H9 (cell line): ENCODE measurements at regions not wholly inside any gene's neighbourhood (a gene's known extent, or its start where the extent isn't known, plus 50 kb on each side); places are given as distances from the start of the nearest gene placed in this dataset.

ENCODE experiments used
- DNase-seq: peaks from one replicate; pipeline ENCODE4 v3.0.0-alpha.2; 2017
- H2AFZ ChIP-seq: one replicate; pipeline ENCODE4 v1.6.1; 2013; ENCODE audit warnings: mild to moderate bottlenecking, low read length, control low read depth, moderate library complexity
- H2AK5ac ChIP-seq: 2 replicates; pipeline ENCODE4 v1.6.1; 2013; ENCODE audit warnings: low read length, control low read depth, mixed read lengths; ENCODE audit not compliant: insufficient read length
- H2BK120ac ChIP-seq: one replicate; pipeline ENCODE4 v1.6.1; 2013; ENCODE audit warnings: low read depth, mild to moderate bottlenecking, low read length, control low read depth, inconsistent platforms; ENCODE audit not compliant: poor library complexity, severe bottlenecking
- H2BK12ac ChIP-seq: 2 replicates; pipeline ENCODE4 v1.6.1; 2013; ENCODE audit warnings: low read length, control low read depth, mixed read lengths, low read depth; ENCODE audit not compliant: insufficient read length
- H2BK15ac ChIP-seq: 2 replicates; pipeline ENCODE4 v1.6.1; 2013; ENCODE audit warnings: low read depth, low read length, control low read depth
- H2BK20ac ChIP-seq: one replicate; pipeline ENCODE4 v1.6.1; 2013; ENCODE audit warnings: low read depth, mild to moderate bottlenecking, low read length, control low read depth, inconsistent platforms; ENCODE audit not compliant: poor library complexity, severe bottlenecking
- H2BK5ac ChIP-seq: 2 replicates; pipeline ENCODE4 v1.6.1; 2013; ENCODE audit warnings: low read length, control low read depth, mixed read lengths; ENCODE audit not compliant: insufficient read length
- H3K14ac ChIP-seq: 2 replicates; pipeline ENCODE4 v1.6.1; 2013; ENCODE audit warnings: low read length, control low read depth; ENCODE audit not compliant: insufficient read depth
- H3K18ac ChIP-seq: 2 replicates; pipeline ENCODE4 v1.6.1; 2013; ENCODE audit warnings: low read depth, mild to moderate bottlenecking, mixed read lengths, low read length, control low read depth; ENCODE audit not compliant: insufficient read length
- H3K23ac ChIP-seq: 2 replicates; pipeline ENCODE4 v1.6.1; 2013; ENCODE audit warnings: low read length, control low read depth, mixed read lengths, low read depth; ENCODE audit not compliant: insufficient read length
- H3K23me2 ChIP-seq: 2 replicates; pipeline ENCODE4 v1.6.1; 2013; ENCODE audit warnings: low read depth, mild to moderate bottlenecking, mixed read lengths, low read length, control low read depth; ENCODE audit not compliant: insufficient read length, poor library complexity, severe bottlenecking
- H3K27ac ChIP-seq: 2 replicates; pipeline ENCODE4 v1.5.1; 2013; ENCODE audit warnings: low read length, control low read depth, mixed read lengths, low read depth; ENCODE audit not compliant: insufficient read length
- H3K27me3 ChIP-seq: 2 replicates; pipeline ENCODE4 v1.6.1; 2013; ENCODE audit warnings: low read length, control low read depth, inconsistent platforms; ENCODE audit not compliant: insufficient read depth
- H3K4ac ChIP-seq: 2 replicates; pipeline ENCODE4 v1.6.1; 2013; ENCODE audit warnings: low read depth, mild to moderate bottlenecking, control low read depth, inconsistent platforms, low read length, moderate library complexity
- H3K4me1 ChIP-seq: 2 replicates; pipeline ENCODE4 v1.6.1; 2013; ENCODE audit warnings: low read length, control low read depth, inconsistent platforms; ENCODE audit not compliant: insufficient read depth
- H3K4me2 ChIP-seq: 2 replicates; pipeline ENCODE4 v1.6.1; 2013; ENCODE audit warnings: low read length, control low read depth, mixed read lengths; ENCODE audit not compliant: insufficient read length, insufficient read depth
- H3K56ac ChIP-seq: 2 replicates; pipeline ENCODE4 v1.6.1; 2013; ENCODE audit warnings: low read depth, mild to moderate bottlenecking, mixed read lengths, low read length, control low read depth; ENCODE audit not compliant: insufficient read length
- H3K79me1 ChIP-seq: 2 replicates; pipeline ENCODE4 v1.6.1; 2013; ENCODE audit warnings: low read depth, mild to moderate bottlenecking, moderate library complexity, low read length, control low read depth, inconsistent platforms; ENCODE audit not compliant: insufficient read depth, poor library complexity, severe bottlenecking
- H3K79me2 ChIP-seq: 2 replicates; pipeline ENCODE4 v1.6.1; 2013; ENCODE audit warnings: low read length, control low read depth, inconsistent platforms; ENCODE audit not compliant: insufficient read depth
- H3K9ac ChIP-seq: 2 replicates; pipeline ENCODE4 v1.6.1; 2013; ENCODE audit warnings: low read length, control low read depth, mixed read lengths; ENCODE audit not compliant: insufficient read length; ENCODE audit errors: extremely low read depth
- H3K9me3 ChIP-seq: one replicate; pipeline ENCODE4 v1.6.1; 2013; ENCODE audit warnings: low read depth, low read length, inconsistent platforms; ENCODE audit not compliant: control insufficient read depth
- H3T11ph ChIP-seq: one replicate; pipeline ENCODE4 v1.6.1; 2013; ENCODE audit warnings: mild to moderate bottlenecking, low read length, control low read depth, inconsistent platforms
- H4K20me1 ChIP-seq: one replicate; pipeline ENCODE4 v1.6.1; 2013; ENCODE audit not compliant: control insufficient read depth, insufficient read length, insufficient read depth
- H4K5ac ChIP-seq: 2 replicates; pipeline ENCODE4 v1.6.1; 2013; ENCODE audit warnings: low read depth, mild to moderate bottlenecking, mixed read lengths, low read length, control low read depth; ENCODE audit not compliant: insufficient read length
- H4K8ac ChIP-seq: replicated peaks from 2 replicates; pipeline ENCODE4 v1.6.1; 2013; ENCODE audit warnings: low read length, control low read depth, mixed read lengths, low read depth; ENCODE audit not compliant: insufficient read length
- H4K91ac ChIP-seq: 2 replicates; pipeline ENCODE4 v1.6.1; 2013; ENCODE audit warnings: low read depth, mild to moderate bottlenecking, moderate library complexity, mixed read lengths, low read length, control low read depth; ENCODE audit not compliant: insufficient read length
- H3K27ac Mint-ChIP-seq, 3 experiments: 2 replicates in 2 of 3; 3 replicates in 1 of 3; pipeline ENCODE4 v1.8.0; 2020 to 2021; ENCODE audit warnings: mixed read lengths in 3 of 3, mild to moderate bottlenecking in 1 of 3, moderate library complexity in 1 of 3
- H3K27me3 Mint-ChIP-seq: 2 replicates; pipeline ENCODE4 v1.8.0; 2021; ENCODE audit warnings: low read depth, mild to moderate bottlenecking, moderate library complexity, mixed read lengths
- H3K36me3 Mint-ChIP-seq, 3 experiments: 2 replicates in 2 of 3; 3 replicates in 1 of 3; pipeline ENCODE4 v1.8.0; 2020 to 2021; ENCODE audit warnings: low read depth in 3 of 3, mixed read lengths in 3 of 3; ENCODE audit not compliant: insufficient read depth in 1 of 3
- H3K4me1 Mint-ChIP-seq, 2 experiments: 2 replicates each; pipeline ENCODE4 v1.8.0; 2020; ENCODE audit warnings: mixed read lengths in 2 of 2
- H3K4me3 Mint-ChIP-seq, 2 experiments: 2 replicates in 1 of 2; 3 replicates in 1 of 2; pipeline ENCODE4 v1.8.0; 2020 to 2021; ENCODE audit warnings: mild to moderate bottlenecking in 2 of 2, mixed read lengths in 2 of 2, moderate library complexity in 1 of 2
- H3K9me3 Mint-ChIP-seq, 2 experiments: 2 replicates in 1 of 2; 3 replicates in 1 of 2; pipeline ENCODE4 v1.8.0; 2020; ENCODE audit warnings: mild to moderate bottlenecking in 2 of 2, mixed read lengths in 2 of 2, moderate library complexity in 1 of 2
- WGBS: extraction: QIAGEN DNeasy Blood & Tissue Kit; methylation state at CpG from one replicate; pipeline ENCODE4 v1.1.7; 2013; ENCODE audit warnings: missing lambda C conversion rate, low lambda C conversion rate, mixed read lengths; ENCODE audit not compliant: insufficient read length; ENCODE audit errors: extremely low coverage; 5-methylcytosine and 5-hydroxymethylcytosine counted together
- TF ChIP-seq, protein P1 (sequence below): fragments of 200-600 bp; sonication (generic); conservative IDR thresholded peaks from 3 replicates; pipeline ENCODE4 v1.8.0; 2021; ENCODE audit warnings: antibody characterized with exemption, mild to moderate bottlenecking

DNA sequence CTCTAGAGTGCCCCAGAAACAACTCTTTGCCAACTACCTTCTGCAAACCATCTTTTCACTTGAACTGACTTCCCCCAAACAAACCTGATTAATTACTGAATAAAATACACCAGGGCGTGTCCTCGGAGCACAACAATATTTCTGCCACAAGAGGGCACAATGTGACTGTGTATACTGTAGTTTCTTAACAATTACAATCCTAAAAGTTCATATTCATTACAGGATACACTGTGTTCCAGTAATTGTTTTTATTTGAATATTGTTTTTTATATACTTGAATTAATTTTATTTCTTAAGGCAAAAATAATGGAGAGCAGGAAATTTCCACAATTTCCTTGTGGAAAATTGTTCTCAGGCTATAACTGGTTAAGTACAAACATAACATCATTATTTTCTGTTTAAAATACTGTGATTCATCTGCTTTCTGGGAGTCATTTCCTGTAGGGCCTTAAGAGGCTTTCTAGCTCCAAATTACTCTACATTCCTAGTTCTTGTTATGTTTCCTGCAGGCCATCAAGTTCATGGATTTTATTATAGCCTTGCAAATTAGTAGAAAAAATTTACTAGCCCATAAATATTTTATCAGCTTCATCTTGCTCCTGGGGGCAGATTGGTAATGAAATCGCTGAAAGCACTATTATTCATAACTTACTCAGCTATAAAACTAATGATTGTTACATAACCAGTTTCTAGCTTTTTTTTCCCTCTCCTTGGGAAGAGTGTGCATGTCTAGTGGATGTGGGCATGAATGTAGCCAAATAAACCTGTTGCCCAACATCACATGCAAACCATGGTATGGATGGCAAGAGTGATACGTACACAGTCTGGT, 51.9 kb upstream of the SLC22A16 start:
- Histone ChIP-seq H2BK20ac (no peak overlapping the region), H3K9me3 (no peaks in the 10 kb centered on the region), H3K23ac (no peak overlapping the region), H4K8ac (no peak overlapping the region), H4K20me1 (no peaks in the 10 kb centered on the region), H3K23me2 (no peaks in the 10 kb centered on the region), H4K91ac (no peak overlapping the region), H4K5ac (no peak overlapping the region), H3K27ac (no peak overlapping the region), H3K4me1 (no peaks in the 10 kb centered on the region), H3K79me1 (no peaks in the 10 kb centered on the region), H2BK120ac (no peak overlapping the region), H3K27me3 (no peaks in the 10 kb centered on the region), H3K79me2 (no peaks in the 10 kb centered on the region), H3K4ac (no peak overlapping the region), H3K18ac (no peak overlapping the region), H3K14ac (no peak overlapping the region), H3T11ph (no peak overlapping the region), H2AK5ac (no peak overlapping the region), H3K56ac (no peak overlapping the region), H2BK15ac (no peak overlapping the region), H2AFZ (no peak overlapping the region), H3K9ac (no peak overlapping the region), H3K4me2 (no peak overlapping the region), H2BK12ac (no peak overlapping the region), H2BK5ac (no peak overlapping the region)
- no peak overlapping the region for H3K4me3 Mint-ChIP-seq
- H3K9me3 Mint-ChIP-seq, result peaks cover 5 to 6% of the 10 kb centered on the region in 2 experiments; a peak in 3 of 5 replicates
- H3K27ac Mint-ChIP-seq, result no peak overlapping the region
- TF ChIP-seq, protein P1, sequence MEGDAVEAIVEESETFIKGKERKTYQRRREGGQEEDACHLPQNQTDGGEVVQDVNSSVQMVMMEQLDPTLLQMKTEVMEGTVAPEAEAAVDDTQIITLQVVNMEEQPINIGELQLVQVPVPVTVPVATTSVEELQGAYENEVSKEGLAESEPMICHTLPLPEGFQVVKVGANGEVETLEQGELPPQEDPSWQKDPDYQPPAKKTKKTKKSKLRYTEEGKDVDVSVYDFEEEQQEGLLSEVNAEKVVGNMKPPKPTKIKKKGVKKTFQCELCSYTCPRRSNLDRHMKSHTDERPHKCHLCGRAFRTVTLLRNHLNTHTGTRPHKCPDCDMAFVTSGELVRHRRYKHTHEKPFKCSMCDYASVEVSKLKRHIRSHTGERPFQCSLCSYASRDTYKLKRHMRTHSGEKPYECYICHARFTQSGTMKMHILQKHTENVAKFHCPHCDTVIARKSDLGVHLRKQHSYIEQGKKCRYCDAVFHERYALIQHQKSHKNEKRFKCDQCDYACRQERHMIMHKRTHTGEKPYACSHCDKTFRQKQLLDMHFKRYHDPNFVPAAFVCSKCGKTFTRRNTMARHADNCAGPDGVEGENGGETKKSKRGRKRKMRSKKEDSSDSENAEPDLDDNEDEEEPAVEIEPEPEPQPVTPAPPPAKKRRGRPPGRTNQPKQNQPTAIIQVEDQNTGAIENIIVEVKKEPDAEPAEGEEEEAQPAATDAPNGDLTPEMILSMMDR, result peak; percentile 89
- peaks cover 0 to 7% (median 0%) of the 10 kb centered on the region in 3 experiments; a peak in 1 of 7 replicates for H3K36me3 Mint-ChIP-seq
- peaks cover 7% of the 10 kb centered on the region in 2 experiments for H3K4me1 Mint-ChIP-seq
- no CpG with 5 or more reads among the region's 4 CpGs for WGBS
- no peak for DNase-seq
- H3K27me3 Mint-ChIP-seq, result no peaks in the 10 kb centered on the region
